Keratinocyte (primary cell): ENCODE measurements at regions not wholly inside any gene's neighbourhood (a gene's known extent, or its start where the extent isn't known, plus 50 kb on each side); places are given as distances from the start of the nearest gene placed in this dataset.

Experiments
- DNase-seq: peaks from one replicate; pipeline ENCODE4 v3.0.0-alpha.2; 2011; ENCODE audit warnings: low read depth, missing footprints, low spot score
- FAIRE-seq: peaks from 2 replicates; lab custom pipeline; 2011; peaks lifted over from hg19 to GRCh38; lab: Jason Lieb, UNC
- H2AFZ ChIP-seq: 2 replicates; pipeline ENCODE4 v1.6.0; 2012; ENCODE audit warnings: low read length, control low read depth, inconsistent platforms; ENCODE audit not compliant: control insufficient read depth
- H3K27ac ChIP-seq: 2 replicates; pipeline ENCODE4 v1.5.1; 2011; ENCODE audit warnings: low read length; ENCODE audit not compliant: control insufficient read depth, insufficient read depth
- H3K27me3 ChIP-seq: 3 replicates; pipeline ENCODE4 v1.6.0; 2011; ENCODE audit warnings: low read length; ENCODE audit not compliant: control insufficient read depth, insufficient read depth; ENCODE audit errors: extremely low read depth
- H3K36me3 ChIP-seq, 2 experiments: 2 replicates in 1 of 2; 3 replicates in 1 of 2; pipeline ENCODE4 v1.5.1; 2011; ENCODE audit warnings: low read length in 2 of 2, mild to moderate bottlenecking in 1 of 2; ENCODE audit not compliant: control insufficient read depth in 2 of 2, insufficient read depth in 2 of 2; ENCODE audit errors: extremely low read depth in 1 of 2
- H3K4me1 ChIP-seq: 3 replicates; pipeline ENCODE4 v1.5.1; 2011; ENCODE audit warnings: low read length; ENCODE audit not compliant: control insufficient read depth, insufficient read depth; ENCODE audit errors: extremely low read depth
- H3K4me2 ChIP-seq: 3 replicates; pipeline ENCODE4 v1.6.0; 2011; ENCODE audit warnings: low read depth, low read length; ENCODE audit not compliant: control insufficient read depth, insufficient read depth; ENCODE audit errors: extremely low read depth
- H3K4me3 ChIP-seq, 3 experiments: fragments of 200-600 bp in 1 of 3; sonication (generic) in 1 of 3; 2 replicates in 2 of 3; 3 replicates in 1 of 3; pipeline ENCODE4 v1.5.1; 2011 to 2016; ENCODE audit warnings: low read length in 3 of 3, mild to moderate bottlenecking in 3 of 3, control low read depth in 2 of 3, inconsistent platforms in 1 of 3, low read depth in 1 of 3, mixed read lengths in 1 of 3, mixed run types in 1 of 3, moderate library complexity in 1 of 3; ENCODE audit not compliant: control insufficient read depth in 2 of 3, insufficient read depth in 2 of 3; ENCODE audit errors: extremely low read depth in 1 of 3
- H3K79me2 ChIP-seq: 2 replicates; pipeline ENCODE4 v1.6.0; 2012; ENCODE audit warnings: low read length; ENCODE audit not compliant: control insufficient read depth, insufficient read depth
- H3K9ac ChIP-seq: 3 replicates; pipeline ENCODE4 v1.6.0; 2011; ENCODE audit warnings: low read length; ENCODE audit not compliant: control insufficient read depth, insufficient read depth; ENCODE audit errors: extremely low read depth
- H3K9me1 ChIP-seq: 3 replicates; pipeline ENCODE4 v1.6.0; 2011; ENCODE audit warnings: low read length; ENCODE audit not compliant: control insufficient read depth, insufficient read depth; ENCODE audit errors: extremely low read depth
- H3K9me3 ChIP-seq: 2 replicates; pipeline ENCODE4 v1.5.1; 2012; ENCODE audit warnings: low read depth, low read length; ENCODE audit not compliant: control insufficient read depth
- H4K20me1 ChIP-seq: 3 replicates; pipeline ENCODE4 v1.6.0; 2011; ENCODE audit warnings: low read length; ENCODE audit not compliant: control insufficient read depth, insufficient read depth; ENCODE audit errors: extremely low read depth
- CTCF ChIP-seq, 3 experiments: IDR thresholded peaks in 1 of 3; conservative IDR thresholded peaks in 1 of 3; optimal IDR thresholded peaks in 1 of 3; 2 replicates in 2 of 3; 3 replicates in 1 of 3; pipeline versions ENCODE3 to v1.5.1; 2011; ENCODE audit warnings: low read length in 3 of 3, mild to moderate bottlenecking in 3 of 3, moderate library complexity in 2 of 3, control low read depth in 1 of 3, inconsistent platforms in 1 of 3; ENCODE audit not compliant: insufficient read depth in 2 of 3; ENCODE audit errors: extremely low read depth in 1 of 3
- EZH2 ChIP-seq: IDR thresholded peaks from one replicate; pipeline ENCODE4 v1.6.1; 2012; ENCODE audit warnings: inconsistent platforms, mild to moderate bottlenecking, low read length, moderate library complexity
- dilution Hi-C: fragments of 300-500 bp; cut with MboI; formaldehyde crosslinking; loops from one replicate; pipeline ENCODE4 v1.7.0; 2020; ENCODE audit warnings: low sequenced_read_pairs; ENCODE audit not compliant: extremely low pct_ligation_motif_present

- no peak for DNase-seq
- H3K27ac ChIP-seq, result no peak overlapping the region
- H3K36me3 ChIP-seq, result no peaks in the 10 kb centered on the region
- no peaks in the 10 kb centered on the region for H4K20me1 ChIP-seq
- no peak for FAIRE-seq
- H3K9me3 ChIP-seq, result no peaks in the 10 kb centered on the region
- no peaks in the 10 kb centered on the region for H3K9me1 ChIP-seq
- no peak overlapping the region for H3K4me3 ChIP-seq
- no peaks in the 10 kb centered on the region for H3K4me1 ChIP-seq
- TF ChIP-seq EZH2, result no peak
- TF ChIP-seq CTCF (optimal IDR thresholded peaks at IDR 0.05 in 1 of 3, IDR thresholded peaks at IDR 0.05 in 1 of 3, conservative IDR thresholded peaks at IDR 0.05 in 1 of 3; ENCODE audit: extremely low read depth in 1 of 3, insufficient read depth in 2 of 3, low read length in 3 of 3), result no peak
- no peak overlapping the region for H2AFZ ChIP-seq
- H3K79me2 ChIP-seq, result no peaks in the 10 kb centered on the region
- no peak overlapping the region for H3K9ac ChIP-seq
- no peak overlapping the region for H3K4me2 ChIP-seq
- dilution Hi-C loops, result no loop called here
- H3K27me3 ChIP-seq, result no peaks in the 10 kb centered on the region
These were observed 609.3 kb downstream of the NOVA1 start for GRCh38 chr14:25988536-25988935.

GRCh38 chr14:25955772-25956171 lies 642.1 kb downstream of the NOVA1 start:
- DNase-seq (no peak), FAIRE-seq (no peak)
- no peaks in the 10 kb centered on the region for H3K9me3 ChIP-seq
- H3K4me2 ChIP-seq, result no peak overlapping the region
- no peaks in the 10 kb centered on the region for H3K27me3 ChIP-seq
- H3K9ac ChIP-seq, result no peak overlapping the region
- no peak overlapping the region for H3K27ac ChIP-seq
- no peaks in the 10 kb centered on the region for H3K36me3 ChIP-seq
- no peaks in the 10 kb centered on the region for H3K4me1 ChIP-seq
- no peaks in the 10 kb centered on the region for H4K20me1 ChIP-seq
- no peak for TF ChIP-seq EZH2
- TF ChIP-seq CTCF (optimal IDR thresholded peaks at IDR 0.05 in 1 of 3, IDR thresholded peaks at IDR 0.05 in 1 of 3, conservative IDR thresholded peaks at IDR 0.05 in 1 of 3; ENCODE audit: extremely low read depth in 1 of 3, insufficient read depth in 2 of 3, low read length in 3 of 3), result no peak
- dilution Hi-C loops, result no loop called here
- H3K4me3 ChIP-seq, result no peak overlapping the region
- no peaks in the 10 kb centered on the region for H3K79me2 ChIP-seq
- H2AFZ ChIP-seq, result no peak overlapping the region
- no peaks in the 10 kb centered on the region for H3K9me1 ChIP-seq
